ENCODE measurements at regions not wholly inside any gene's neighbourhood (a gene's known extent, or its start where the extent isn't known, plus 50 kb on each side); places are given as distances from the start of the nearest gene placed in this dataset.

GRCh38 chr3:27553886-27554540, 69.8 kb upstream of the SLC4A7 start:
- TF ChIP-seq CTCF (tag by site-specific recombination; IDR thresholded peaks at IDR 0.05) (no peak), OVOL3 (tag by site-specific recombination; IDR thresholded peaks at IDR 0.05) (no peak), GLIS1 (tag by site-specific recombination; IDR thresholded peaks at IDR 0.05) (no peak)

Data from HEK293 (cell line).